Gastrocnemius medialis (tissue), 4 donors: ENCODE measurements at regions not wholly inside any gene's neighbourhood (a gene's known extent, or its start where the extent isn't known, plus 50 kb on each side); places are given as distances from the start of the nearest gene placed in this dataset.

ENCODE experiments used
- ATAC-seq, 2 donors: fragments of 150-250 bp; one replicate each; pipeline ENCODE4 v1.9.1; 2016
- DNase-seq, 2 donors: peaks; one replicate each; pipeline ENCODE4 v3.0.0-alpha.2; 2019
- H3K27ac ChIP-seq, 4 donors: fragments of 200-600 bp; sonication (generic); 1 replicate in 1 of 4; 2 replicates in 3 of 4; pipeline ENCODE4 v1.5.1; 2016 to 2018; ENCODE audit warnings: mild to moderate bottlenecking in 2 of 4, moderate library complexity in 1 of 4
- H3K27me3 ChIP-seq, 3 donors: fragments of 200-600 bp; sonication (generic) in 2 of 3; 1 replicate in 1 of 3; 2 replicates in 2 of 3; pipeline versions ENCODE4 v1.5.1 to v1.6.0; 2016 to 2019; ENCODE audit warnings: mild to moderate bottlenecking in 1 of 3, moderate library complexity in 1 of 3
- H3K36me3 ChIP-seq, 2 donors: fragments of 200-600 bp; sonication (generic) in 1 of 2; one replicate each; pipeline ENCODE4 v1.5.1; 2017 to 2018
- H3K4me1 ChIP-seq, 2 donors: fragments of 200-600 bp; sonication (generic) in 1 of 2; one replicate each; pipeline ENCODE4 v1.5.1; 2016 to 2017; ENCODE audit warnings: mild to moderate bottlenecking in 2 of 2
- H3K4me3 ChIP-seq, 4 donors: fragments of 200-600 bp; sonication (generic) in 3 of 4; 1 replicate in 1 of 4; 2 replicates in 3 of 4; pipeline ENCODE4 v1.5.1; 2016 to 2019; ENCODE audit warnings: mild to moderate bottlenecking in 2 of 4
- H3K9me3 ChIP-seq, 3 donors: fragments of 200-600 bp; sonication (generic) in 2 of 3; 1 replicate in 1 of 3; 2 replicates in 2 of 3; pipeline ENCODE4 v1.5.1; 2016 to 2019
- POLR2A ChIP-seq, 2 donors: fragments of 450-650 bp; IDR thresholded peaks; one replicate each; pipeline ENCODE4 v1.6.1; 2017; ENCODE audit warnings: antibody characterized with exemption in 2 of 2, mild to moderate bottlenecking in 2 of 2, moderate library complexity in 2 of 2
- in situ Hi-C, 4 donors: fragments of 200-750 bp; cut with MboI; loops; one replicate each; pipeline versions ENCODE4 v1.15.0 to v1.8.0; 2017; ENCODE audit warnings: low sequenced_read_pairs in 4 of 4
- intact Hi-C: fragments of 100-400 bp; cut with DNase I; formaldehyde crosslinking; loops from one replicate; pipeline ENCODE4 v1.15.1; 2023; ENCODE audit warnings: low total_unique reads
- TF ChIP-seq, protein P1 (sequence below), 5 experiments: fragments of 450-650 bp in 3 of 5; fragments of 200-600 bp in 2 of 5; sonication (generic) in 2 of 5; IDR thresholded peaks in 4 of 5; conservative IDR thresholded peaks in 1 of 5; 1 replicate in 4 of 5; 2 replicates in 1 of 5; pipeline ENCODE4 v1.5.1; 2016 to 2019; ENCODE audit warnings: antibody characterized with exemption in 5 of 5, mild to moderate bottlenecking in 3 of 5, moderate library complexity in 3 of 5

DNA sequence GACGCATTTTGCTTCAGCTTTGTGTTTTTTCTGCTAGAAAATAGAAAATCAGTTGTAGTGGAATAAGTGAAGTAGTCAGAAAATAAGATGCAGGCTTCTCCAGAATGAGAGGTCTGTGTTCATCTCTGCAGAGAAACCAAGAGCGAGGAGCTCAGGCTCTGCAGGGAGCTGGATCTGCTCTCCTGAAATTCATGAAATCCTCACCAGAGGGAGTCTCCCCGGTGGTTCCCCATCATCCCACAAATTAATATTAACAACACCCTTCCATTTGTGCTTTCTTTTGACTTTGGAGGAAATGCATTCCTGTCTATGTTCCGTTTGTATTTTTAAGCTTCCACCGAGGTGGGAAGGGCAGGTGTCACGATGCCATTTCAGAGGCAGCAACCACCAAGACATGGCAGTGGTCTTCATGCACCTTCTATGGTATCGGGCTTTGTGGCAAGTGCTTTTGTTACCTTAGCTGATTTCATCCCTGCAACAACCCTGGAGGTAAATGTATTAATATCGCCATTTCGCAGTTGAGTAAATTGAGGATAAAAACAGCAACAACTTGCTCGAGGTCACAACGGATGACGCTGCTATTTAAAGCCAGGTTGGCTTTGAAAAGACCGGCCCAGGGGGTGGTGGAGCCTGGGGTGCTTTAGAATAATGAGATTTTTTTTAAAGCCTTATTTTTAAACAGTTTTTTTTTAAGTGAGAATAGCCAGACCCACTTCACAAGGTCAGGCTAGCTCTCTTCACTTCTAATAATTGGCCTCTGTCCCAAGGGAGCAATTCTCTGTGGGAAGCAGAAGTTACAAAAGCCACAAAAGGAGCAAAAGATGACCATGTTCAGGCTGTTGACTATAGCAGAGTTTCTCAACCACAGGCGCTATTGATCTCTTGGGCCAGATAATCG lies 367.6 kb upstream of the ERCC4 start:
- in situ Hi-C loops: no loop called here
- ATAC-seq: no peak
- intact Hi-C loops: no loop called here

DNA sequence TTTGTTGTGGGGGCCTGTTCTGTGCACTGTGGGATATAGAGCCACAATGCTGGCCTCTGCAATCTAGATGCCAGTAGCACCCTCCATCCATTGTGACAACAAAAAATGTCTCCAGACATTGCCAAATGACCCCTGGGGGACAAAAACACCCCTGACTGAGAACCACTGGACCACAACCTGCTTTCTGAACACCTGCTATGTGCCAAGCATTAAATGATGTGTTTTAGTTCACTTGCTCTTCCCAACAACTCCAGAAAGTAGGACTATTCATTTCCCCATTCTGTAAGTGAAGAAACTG lies 367.0 kb upstream of the ERCC4 start:
- no peak for ATAC-seq
- intact Hi-C loops: no loop called here

More for the DNA sequence above, 367.6 kb upstream of the ERCC4 start:
- no peak for DNase-seq
- TF ChIP-seq, protein P1, sequence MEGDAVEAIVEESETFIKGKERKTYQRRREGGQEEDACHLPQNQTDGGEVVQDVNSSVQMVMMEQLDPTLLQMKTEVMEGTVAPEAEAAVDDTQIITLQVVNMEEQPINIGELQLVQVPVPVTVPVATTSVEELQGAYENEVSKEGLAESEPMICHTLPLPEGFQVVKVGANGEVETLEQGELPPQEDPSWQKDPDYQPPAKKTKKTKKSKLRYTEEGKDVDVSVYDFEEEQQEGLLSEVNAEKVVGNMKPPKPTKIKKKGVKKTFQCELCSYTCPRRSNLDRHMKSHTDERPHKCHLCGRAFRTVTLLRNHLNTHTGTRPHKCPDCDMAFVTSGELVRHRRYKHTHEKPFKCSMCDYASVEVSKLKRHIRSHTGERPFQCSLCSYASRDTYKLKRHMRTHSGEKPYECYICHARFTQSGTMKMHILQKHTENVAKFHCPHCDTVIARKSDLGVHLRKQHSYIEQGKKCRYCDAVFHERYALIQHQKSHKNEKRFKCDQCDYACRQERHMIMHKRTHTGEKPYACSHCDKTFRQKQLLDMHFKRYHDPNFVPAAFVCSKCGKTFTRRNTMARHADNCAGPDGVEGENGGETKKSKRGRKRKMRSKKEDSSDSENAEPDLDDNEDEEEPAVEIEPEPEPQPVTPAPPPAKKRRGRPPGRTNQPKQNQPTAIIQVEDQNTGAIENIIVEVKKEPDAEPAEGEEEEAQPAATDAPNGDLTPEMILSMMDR (IDR thresholded peaks at IDR 0.05 in 4 of 5, conservative IDR thresholded peaks at IDR 0.05 in 1 of 5): no peak
- TF ChIP-seq POLR2A (IDR thresholded peaks at IDR 0.05): no peak
- no peaks in the 10 kb centered on the region for H3K4me1 ChIP-seq
- no peak overlapping the region for H3K4me3 ChIP-seq
- no peaks in the 10 kb centered on the region for H3K36me3 ChIP-seq
- no peaks in the 10 kb centered on the region for H3K9me3 ChIP-seq
- H3K27me3 ChIP-seq: no peaks in the 10 kb centered on the region
- H3K27ac ChIP-seq: no peak overlapping the region

DNA sequence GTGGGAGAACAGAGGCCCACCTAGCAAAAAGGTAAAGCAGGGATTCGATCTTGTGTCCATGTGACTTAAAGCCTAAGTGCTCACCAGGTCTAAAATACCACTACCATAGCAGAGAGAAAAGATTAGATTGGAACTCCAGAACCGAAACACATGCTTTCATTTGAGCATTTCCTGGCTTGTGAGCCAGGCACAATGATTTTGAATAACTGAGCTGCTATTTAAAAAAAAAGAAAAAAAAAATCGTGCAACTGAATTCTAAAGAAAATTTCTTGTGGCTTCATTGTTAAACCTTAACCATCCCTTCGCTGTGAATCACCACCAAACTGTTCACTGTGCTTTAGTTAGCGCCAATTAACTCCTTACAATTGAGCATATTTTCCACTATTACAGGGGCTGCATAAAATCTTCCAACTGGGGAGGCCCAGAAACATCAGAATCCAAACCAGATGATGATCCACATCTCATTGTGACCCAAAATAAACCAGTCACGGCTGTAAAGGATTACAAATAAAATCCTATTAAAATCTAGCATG lies 366.4 kb upstream of the ERCC4 start:
- no peak for DNase-seq
- intact Hi-C loops (no loop called here), in situ Hi-C loops (no loop called here)
- no peak for ATAC-seq
- H3K4me3 ChIP-seq: no peak overlapping the region
- no peaks in the 10 kb centered on the region for H3K36me3 ChIP-seq
- TF ChIP-seq, protein P1 (IDR thresholded peaks at IDR 0.05 in 4 of 5, conservative IDR thresholded peaks at IDR 0.05 in 1 of 5): no peak
- TF ChIP-seq POLR2A (IDR thresholded peaks at IDR 0.05): no peak
- H3K27ac ChIP-seq: no peak overlapping the region
- H3K9me3 ChIP-seq: no peaks in the 10 kb centered on the region
- no peaks in the 10 kb centered on the region for H3K27me3 ChIP-seq
- no peaks in the 10 kb centered on the region for H3K4me1 ChIP-seq

More for the DNA sequence above, 367.0 kb upstream of the ERCC4 start:
- Histone ChIP-seq H3K27ac (no peak overlapping the region), H3K4me3 (no peak overlapping the region), H3K27me3 (no peaks in the 10 kb centered on the region), H3K9me3 (no peaks in the 10 kb centered on the region), H3K36me3 (no peaks in the 10 kb centered on the region), H3K4me1 (no peaks in the 10 kb centered on the region)
- no peak for DNase-seq
- TF ChIP-seq POLR2A (IDR thresholded peaks at IDR 0.05): no peak
- in situ Hi-C loops: no loop called here

DNA sequence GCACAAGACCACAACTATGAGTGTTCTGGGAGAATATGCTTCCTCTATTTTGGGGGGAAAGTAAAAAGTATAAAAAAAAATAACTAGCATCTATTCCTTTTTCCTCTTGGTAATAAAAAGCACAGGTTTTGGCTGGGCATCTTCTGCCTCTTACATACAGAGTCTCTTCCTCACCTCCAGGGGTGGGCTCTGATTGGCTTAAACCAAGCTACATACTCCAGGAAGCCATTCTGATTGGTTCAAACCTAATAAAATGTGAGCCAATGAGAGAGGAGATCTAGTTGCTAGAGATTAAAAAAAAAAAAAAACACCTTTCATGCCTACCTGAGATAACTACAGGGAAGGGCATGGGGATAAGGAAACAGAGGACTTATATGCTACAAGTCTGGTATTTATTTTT lies 365.9 kb upstream of the ERCC4 start:
- TF ChIP-seq, protein P1 (IDR thresholded peaks at IDR 0.05 in 4 of 5, conservative IDR thresholded peaks at IDR 0.05 in 1 of 5): no peak
- TF ChIP-seq POLR2A (IDR thresholded peaks at IDR 0.05): no peak
- no peak for ATAC-seq
- DNase-seq: no peak
- H3K27ac ChIP-seq: no peak overlapping the region
- no peaks in the 10 kb centered on the region for H3K27me3 ChIP-seq
- intact Hi-C loops: no loop called here
- no peaks in the 10 kb centered on the region for H3K36me3 ChIP-seq
- no peaks in the 10 kb centered on the region for H3K4me1 ChIP-seq
- in situ Hi-C loops: no loop called here
- H3K4me3 ChIP-seq: no peak overlapping the region
- H3K9me3 ChIP-seq: no peaks in the 10 kb centered on the region

DNA sequence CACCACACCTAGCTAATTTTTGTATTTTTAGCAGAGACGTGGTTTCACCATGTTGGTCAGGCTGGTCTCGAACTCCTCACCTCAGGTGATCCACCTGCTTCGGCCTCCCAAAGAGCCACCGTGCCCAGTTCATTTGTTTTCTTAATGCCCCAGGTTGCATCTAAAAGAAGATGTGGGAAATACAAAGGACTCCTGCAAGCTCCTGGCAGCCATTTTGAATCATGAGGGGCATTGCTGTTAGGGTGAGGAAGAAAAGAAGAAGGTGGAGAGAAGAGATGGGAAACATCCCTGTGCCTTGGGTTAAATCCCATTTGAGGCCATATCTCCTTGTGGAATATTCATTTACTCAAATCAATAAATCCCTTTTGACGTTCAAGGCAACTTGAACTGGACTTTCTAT lies 365.3 kb upstream of the ERCC4 start:
- intact Hi-C loops: no loop called here
- no peaks in the 10 kb centered on the region for H3K27me3 ChIP-seq
- H3K27ac ChIP-seq: no peak overlapping the region
- H3K4me3 ChIP-seq: no peak overlapping the region
- no peaks in the 10 kb centered on the region for H3K9me3 ChIP-seq
- no peaks in the 10 kb centered on the region for H3K36me3 ChIP-seq
- no peak for ATAC-seq
- no peak for DNase-seq
- in situ Hi-C loops: no loop called here
- H3K4me1 ChIP-seq: no peaks in the 10 kb centered on the region
- TF ChIP-seq, protein P1 (IDR thresholded peaks at IDR 0.05 in 4 of 5, conservative IDR thresholded peaks at IDR 0.05 in 1 of 5): no peak
- TF ChIP-seq POLR2A (IDR thresholded peaks at IDR 0.05): no peak
